H1 (cell line): ENCODE measurements at regions not wholly inside any gene's neighbourhood (a gene's known extent, or its start where the extent isn't known, plus 50 kb on each side); places are given as distances from the start of the nearest gene placed in this dataset.

ENCODE experiments used
- CTCF ChIA-PET: fragments of 300-600 bp; sonication (Branson Sonifier 250); formaldehyde crosslinking; loops from one replicate; lab custom pipeline; 2021; ENCODE audit not compliant: partially characterized antibody; lab: Charles Lee
- POLR2A ChIA-PET: fragments of 300-600 bp; sonication (Branson Sonifier 250); formaldehyde crosslinking; loops from one replicate; lab custom pipeline; 2021; ENCODE audit warnings: inconsistent platforms; ENCODE audit not compliant: partially characterized antibody; lab: Charles Lee
- DNase-seq, 2 experiments: peaks; one replicate each; pipeline versions ENCODE4 v3.0.0 to v3.0.0-alpha.2; 2010 to 2022; ENCODE audit warnings: low spot score in 2 of 2, low read depth in 1 of 2, mixed read lengths in 1 of 2
- FAIRE-seq: peaks from 2 replicates; lab custom pipeline; 2011; peaks lifted over from hg19 to GRCh38; lab: Jason Lieb, UNC
- H2AFZ ChIP-seq: 2 replicates; pipeline ENCODE4 v1.8.1; 2012; ENCODE audit warnings: low read length, inconsistent platforms
- H2AK5ac ChIP-seq: 2 replicates; pipeline ENCODE4 v1.6.1; 2013; ENCODE audit warnings: low read depth, low read length
- H2BK120ac ChIP-seq: replicated peaks from 2 replicates; pipeline ENCODE3; 2013; ENCODE audit warnings: low read depth, low read length, inconsistent platforms
- H2BK12ac ChIP-seq: 2 replicates; pipeline ENCODE4 v1.6.1; 2013; ENCODE audit warnings: low read depth, low read length
- H2BK15ac ChIP-seq: 2 replicates; pipeline ENCODE4 v1.6.1; 2013; ENCODE audit warnings: low read length
- H2BK20ac ChIP-seq: 2 replicates; pipeline ENCODE4 v1.6.1; 2013; ENCODE audit warnings: low read length
- H2BK5ac ChIP-seq: 2 replicates; pipeline ENCODE4 v1.6.1; 2013; ENCODE audit warnings: low read depth, low read length
- H3K14ac ChIP-seq: 2 replicates; pipeline ENCODE4 v1.6.1; 2013; ENCODE audit warnings: inconsistent platforms; ENCODE audit not compliant: insufficient read length
- H3K18ac ChIP-seq: 2 replicates; pipeline ENCODE4 v1.6.1; 2013; ENCODE audit warnings: low read length; ENCODE audit errors: extremely low read depth
- H3K23ac ChIP-seq: 2 replicates; pipeline ENCODE4 v1.6.1; 2013; ENCODE audit warnings: inconsistent platforms; ENCODE audit not compliant: insufficient read length
- H3K23me2 ChIP-seq: 2 replicates; pipeline ENCODE4 v1.6.1; 2013; ENCODE audit warnings: low read depth, low read length
- H3K27ac ChIP-seq: 2 replicates; pipeline ENCODE4 v1.6.1; 2011; ENCODE audit warnings: low read depth, low read length, inconsistent platforms
- H3K27me3 ChIP-seq, 4 experiments: replicated peaks in 1 of 4; 1 replicate in 1 of 4; 2 replicates in 3 of 4; pipeline versions ENCODE4 v1.6.1 to v1.8.1; 2011 to 2013; ENCODE audit warnings: low read length in 3 of 4, mild to moderate bottlenecking in 3 of 4, inconsistent platforms in 2 of 4, mixed read lengths in 2 of 4, moderate library complexity in 1 of 4; ENCODE audit not compliant: control insufficient read depth in 3 of 4, insufficient read depth in 3 of 4; ENCODE audit errors: extremely low read depth in 1 of 4
- H3K36me3 ChIP-seq, 4 experiments: 2 replicates each; pipeline versions ENCODE4 v1.6.1 to v1.8.1; 2011 to 2013; ENCODE audit warnings: mild to moderate bottlenecking in 4 of 4, low read length in 3 of 4, moderate library complexity in 2 of 4, control low read depth in 1 of 4, inconsistent platforms in 1 of 4; ENCODE audit not compliant: insufficient read depth in 4 of 4, control insufficient read depth in 2 of 4
- H3K4ac ChIP-seq: replicated peaks from 2 replicates; pipeline ENCODE3; 2013; ENCODE audit warnings: low read length, low read depth, mixed read lengths, inconsistent platforms; ENCODE audit not compliant: insufficient read length
- H3K4me1 ChIP-seq, 4 experiments: replicated peaks in 1 of 4; 1 replicate in 1 of 4; 2 replicates in 3 of 4; pipeline versions ENCODE4 v1.6.1 to v1.8.1; 2011 to 2013; ENCODE audit warnings: low read length in 3 of 4, inconsistent platforms in 2 of 4, mixed read lengths in 1 of 4; ENCODE audit not compliant: insufficient read depth in 4 of 4, control insufficient read depth in 3 of 4
- H3K4me2 ChIP-seq, 2 experiments: 2 replicates each; pipeline versions ENCODE4 v1.6.1 to v1.8.1; 2011 to 2013; ENCODE audit warnings: low read depth in 2 of 2, low read length in 2 of 2, control low read depth in 1 of 2, inconsistent platforms in 1 of 2, mild to moderate bottlenecking in 1 of 2; ENCODE audit not compliant: insufficient read depth in 1 of 2
- H3K4me3 ChIP-seq, 4 experiments: fragments of 200-600, 300-600 bp in 1 of 4; sonication (generic), shearing (Covaris generic), sonication (Bioruptor Twin) in 1 of 4; 2 replicates each; pipeline versions ENCODE4 v1.5.1 to v1.8.1; 2011 to 2016; ENCODE audit warnings: low read length in 4 of 4, low read depth in 3 of 4, control low read depth in 2 of 4, inconsistent platforms in 2 of 4, mild to moderate bottlenecking in 2 of 4, mixed read lengths in 1 of 4, moderate library complexity in 1 of 4; ENCODE audit not compliant: insufficient read depth in 2 of 4; ENCODE audit errors: extremely low read depth in 1 of 4
- H3K56ac ChIP-seq: replicated peaks from 2 replicates; pipeline ENCODE3; 2013; ENCODE audit warnings: low read depth, mild to moderate bottlenecking, mixed read lengths, low read length, inconsistent platforms; ENCODE audit not compliant: insufficient read length
- H3K79me1 ChIP-seq: 2 replicates; pipeline ENCODE4 v1.6.1; 2013; ENCODE audit warnings: low read depth, low read length, control low read depth
- H3K79me2 ChIP-seq, 2 experiments: 2 replicates each; pipeline versions ENCODE4 v1.6.1 to v1.8.1; 2012 to 2013; ENCODE audit warnings: low read length in 2 of 2, mild to moderate bottlenecking in 2 of 2, inconsistent platforms in 1 of 2; ENCODE audit not compliant: insufficient read depth in 2 of 2, control insufficient read depth in 1 of 2
- H3K9ac ChIP-seq, 4 experiments: replicated peaks in 1 of 4; 1 replicate in 1 of 4; 2 replicates in 3 of 4; pipeline versions ENCODE4 v1.6.1 to v1.8.1; 2011 to 2013; ENCODE audit warnings: low read depth in 3 of 4, low read length in 3 of 4, control low read depth in 2 of 4, mild to moderate bottlenecking in 2 of 4, moderate library complexity in 2 of 4, inconsistent platforms in 1 of 4; ENCODE audit errors: extremely low read depth in 1 of 4
- H3K9me3 ChIP-seq, 2 experiments: 2 replicates each; pipeline versions ENCODE4 v1.6.1 to v1.8.1; 2012 to 2013; ENCODE audit warnings: mild to moderate bottlenecking in 2 of 2, moderate library complexity in 2 of 2, control low read depth in 1 of 2, inconsistent platforms in 1 of 2, low read depth in 1 of 2, low read length in 1 of 2, mixed read lengths in 1 of 2; ENCODE audit not compliant: insufficient read depth in 2 of 2
- H4K20me1 ChIP-seq, 2 experiments: replicated peaks in 1 of 2; 2 replicates each; pipeline versions ENCODE3 to v1.8.1; 2011 to 2013; ENCODE audit warnings: inconsistent platforms in 2 of 2, low read length in 2 of 2, mild to moderate bottlenecking in 1 of 2; ENCODE audit not compliant: insufficient read depth in 2 of 2, control insufficient read depth in 1 of 2
- H4K5ac ChIP-seq: 2 replicates; pipeline ENCODE4 v1.6.1; 2013; ENCODE audit warnings: low read length, low read depth, mixed read lengths, inconsistent platforms; ENCODE audit not compliant: insufficient read length
- H4K8ac ChIP-seq: 2 replicates; pipeline ENCODE4 v1.8.0; 2013; ENCODE audit warnings: mild to moderate bottlenecking, moderate library complexity, low read length, inconsistent platforms; ENCODE audit not compliant: insufficient read depth; ENCODE audit errors: extremely low read depth
- H4K91ac ChIP-seq: replicated peaks from 2 replicates; pipeline ENCODE3; 2013; ENCODE audit warnings: low read length, mixed read lengths, inconsistent platforms; ENCODE audit not compliant: insufficient read length
- CEBPB ChIP-seq: IDR thresholded peaks from 2 replicates; pipeline ENCODE4 v1.6.1; 2012; ENCODE audit warnings: low read depth, low read length
- JUN ChIP-seq: IDR thresholded peaks from 2 replicates; pipeline ENCODE4 v1.6.1; 2011; ENCODE audit warnings: low read depth, mild to moderate bottlenecking, improper control_type of control experiment, low read length
- RNF2 ChIP-seq: fragments of 200-900, 300-1000 bp; sonication (generic); IDR thresholded peaks from 2 replicates; pipeline ENCODE4 v1.7.1; 2016; ENCODE audit warnings: borderline replicate concordance, low read depth, mild to moderate bottlenecking, antibody characterized with exemption, low read length; ENCODE audit not compliant: poor library complexity, severe bottlenecking; ENCODE audit errors: missing control alignments
- TEAD4 ChIP-seq: IDR thresholded peaks from 2 replicates; pipeline ENCODE4 v1.6.1; 2012; ENCODE audit warnings: low read depth, low read length, inconsistent platforms, mixed read lengths

DNA sequence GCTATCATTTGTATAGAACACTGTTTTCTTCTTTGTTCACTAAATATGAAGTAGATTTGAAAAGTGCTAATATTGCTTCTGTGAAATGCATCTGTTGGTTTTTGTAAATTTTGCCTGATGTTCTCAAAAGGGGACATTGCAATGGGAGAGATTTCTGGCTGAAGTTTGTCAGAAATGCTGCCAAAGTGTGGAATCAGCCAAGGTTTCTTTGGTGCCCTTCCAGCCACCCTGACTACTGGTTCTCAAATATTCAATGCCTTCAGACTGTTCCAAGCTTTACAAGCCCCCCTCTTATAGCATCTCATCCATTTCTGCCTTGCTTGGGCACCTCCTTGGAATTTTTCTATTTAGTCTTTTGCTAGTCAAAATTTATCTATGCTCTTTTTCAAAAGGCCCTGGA lies 60.6 kb upstream of the TMLHE start:
- Histone ChIP-seq H3K14ac (no peak overlapping the region), H3K4me2 (no peak overlapping the region), H3K9ac (no peak overlapping the region), H2BK12ac (no peak overlapping the region), H2BK15ac (no peak overlapping the region), H2BK20ac (no peak overlapping the region), H3K23me2 (no peaks in the 10 kb centered on the region), H4K5ac (no peak overlapping the region), H3K18ac (no peak overlapping the region), H2BK5ac (no peak overlapping the region), H4K8ac (no peak overlapping the region), H2BK120ac (no peak overlapping the region), H3K4me1 (peaks cover 0 to 2% (median 0%) of the 10 kb centered on the region in 4 experiments; a peak in 1 of 7 replicates), H3K79me2 (no peaks in the 10 kb centered on the region), H3K27me3 (no peaks in the 10 kb centered on the region), H3K23ac (no peak overlapping the region), H3K56ac (no peak overlapping the region), H3K27ac (no peak overlapping the region), H3K79me1 (no peaks in the 10 kb centered on the region), H2AK5ac (no peak overlapping the region), H4K20me1 (no peaks in the 10 kb centered on the region), H3K9me3 (no peaks in the 10 kb centered on the region), H2AFZ (no peak overlapping the region), H3K4me3 (no peak overlapping the region), H4K91ac (no peak overlapping the region), H3K4ac (no peak overlapping the region), H3K36me3 (no peaks in the 10 kb centered on the region)
- ChIA-PET CTCF (no interaction called here), POLR2A (no interaction called here)
- TF ChIP-seq TEAD4: no peak
- TF ChIP-seq CEBPB: no peak
- TF ChIP-seq JUN: no peak
- TF ChIP-seq RNF2: no peak
- FAIRE-seq (no peak), DNase-seq (no peak)
